HG02981 (cell line): ENCODE measurements at regions not wholly inside any gene's neighbourhood (a gene's known extent, or its start where the extent isn't known, plus 50 kb on each side); places are given as distances from the start of the nearest gene placed in this dataset.

ENCODE experiments used
- ATAC-seq: cut with Tn5 transposase; IDR thresholded peaks from one replicate; pipeline ENCODE4 v1.9.1; 2021; ENCODE audit warnings: mild to moderate bottlenecking, moderate library complexity; ENCODE audit not compliant: unreplicated experiment

GRCh38 chr20:48066851-48067250 is 281.6 kb upstream of the SULF2 start:
- no peak for ATAC-seq

GRCh38 chr20:48066246-48066645 is 281.0 kb upstream of the SULF2 start:
- no peak for ATAC-seq

DNA sequence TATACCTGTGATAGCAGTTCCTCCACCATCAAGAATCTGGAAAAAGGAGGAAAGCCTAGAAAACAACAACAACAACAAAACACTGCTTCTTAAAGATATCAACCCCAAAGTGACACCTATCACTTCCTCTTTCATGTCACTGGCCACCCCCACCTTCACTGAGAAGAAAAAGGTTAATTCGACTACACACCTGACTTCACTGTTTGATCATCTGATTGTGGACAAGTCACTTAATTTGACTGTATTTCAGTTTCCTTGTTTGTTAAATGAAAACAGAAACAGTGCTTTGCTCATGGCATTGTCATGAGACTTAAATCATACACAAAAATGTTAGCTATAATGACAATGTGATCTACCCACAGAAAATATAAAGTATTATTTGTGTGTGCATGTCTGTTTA is 280.6 kb upstream of the SULF2 start:
- ATAC-seq, result no peak

DNA sequence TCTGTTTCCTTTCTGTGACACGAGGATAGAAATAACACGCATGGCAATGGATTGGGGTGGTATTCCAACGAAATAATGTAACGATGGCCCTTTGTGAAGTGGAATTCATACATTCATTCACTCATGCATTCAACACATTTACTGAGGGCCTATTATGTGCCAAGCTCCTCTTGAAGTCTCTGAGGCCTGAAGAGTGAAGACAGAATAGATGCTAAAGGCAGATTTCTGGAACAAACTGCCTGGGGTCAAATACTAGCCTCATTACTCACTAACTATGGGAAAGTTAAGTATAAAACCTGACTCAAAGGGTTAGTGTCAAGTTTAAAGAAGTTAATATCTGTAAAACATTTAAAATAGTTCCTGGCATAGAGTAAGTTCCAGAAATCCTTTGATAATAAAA is 279.6 kb upstream of the SULF2 start:
- ATAC-seq, result no peak

GRCh38 chr20:48060841-48061720 is 275.8 kb upstream of the SULF2 start:
- ATAC-seq, result no peak

DNA sequence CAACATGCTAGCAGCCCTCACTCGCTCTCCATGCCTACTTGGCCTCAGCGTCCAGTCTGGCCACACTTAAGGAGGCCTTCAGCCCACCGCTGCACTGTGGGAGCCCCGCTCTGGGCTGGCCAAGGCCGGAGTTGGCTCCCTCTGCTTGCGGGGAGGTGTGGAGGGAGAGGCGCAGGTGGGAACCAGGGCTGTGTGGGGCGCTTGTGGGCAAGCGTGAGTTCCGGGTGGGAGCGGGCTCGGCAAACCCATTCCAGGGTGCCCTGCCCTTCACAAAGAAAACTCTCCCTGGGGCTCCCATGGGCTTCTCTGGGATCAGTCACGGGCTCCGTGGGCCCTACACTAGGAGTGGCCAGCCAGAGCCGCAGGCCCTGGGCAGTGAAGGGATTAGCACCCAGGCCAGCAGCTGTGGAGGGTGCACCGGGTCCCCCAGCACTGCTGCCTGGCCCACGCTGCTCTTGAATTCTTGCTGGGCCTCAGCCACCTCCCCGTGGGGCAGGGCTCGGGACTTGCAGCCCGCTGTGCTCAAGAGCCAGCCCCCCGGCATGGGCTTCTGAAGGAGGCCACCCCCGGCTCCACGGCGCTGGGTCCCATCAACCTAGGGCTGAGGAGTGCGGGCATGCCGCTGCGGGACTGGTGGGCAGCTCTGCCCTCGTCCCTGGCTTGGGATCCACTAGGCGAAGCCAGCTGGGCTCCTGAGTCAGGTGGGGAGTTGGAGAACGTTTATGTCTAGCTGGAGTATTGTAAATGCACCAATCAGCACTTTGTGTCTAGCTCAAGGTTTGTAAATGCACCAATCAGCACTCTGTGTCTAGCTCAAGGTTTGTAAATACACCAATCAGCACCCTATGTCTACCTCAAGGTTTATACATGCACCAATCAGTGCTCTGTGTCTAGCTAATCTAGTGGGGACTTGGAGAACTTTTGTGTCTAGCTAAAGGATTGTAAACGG is 273.6 kb upstream of the SULF2 start:
- no peak for ATAC-seq

DNA sequence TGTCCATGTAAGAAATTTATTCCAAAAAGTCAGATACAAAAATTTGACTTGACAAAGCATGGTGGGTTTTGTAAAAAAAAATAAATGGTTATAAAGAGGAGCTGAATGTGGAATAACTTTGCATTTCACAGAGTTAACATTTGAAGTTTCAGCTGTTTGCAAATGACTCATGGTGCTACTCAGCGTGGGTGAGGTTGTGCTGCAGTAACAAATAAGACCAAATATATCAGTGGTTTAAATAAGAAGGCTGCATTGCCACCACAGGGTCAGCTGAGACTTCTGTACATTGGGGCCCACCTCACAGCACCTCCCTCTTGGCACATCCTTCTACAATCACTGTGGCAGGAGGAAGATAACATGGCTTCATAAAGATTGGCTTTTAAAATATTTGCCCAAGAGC is 272.5 kb upstream of the SULF2 start:
- no peak for ATAC-seq

GRCh38 chr20:48057251-48057650 is 272.0 kb upstream of the SULF2 start:
- no peak for ATAC-seq

GRCh38 chr20:48056218-48056617 is 270.9 kb upstream of the SULF2 start:
- ATAC-seq, result no peak

DNA sequence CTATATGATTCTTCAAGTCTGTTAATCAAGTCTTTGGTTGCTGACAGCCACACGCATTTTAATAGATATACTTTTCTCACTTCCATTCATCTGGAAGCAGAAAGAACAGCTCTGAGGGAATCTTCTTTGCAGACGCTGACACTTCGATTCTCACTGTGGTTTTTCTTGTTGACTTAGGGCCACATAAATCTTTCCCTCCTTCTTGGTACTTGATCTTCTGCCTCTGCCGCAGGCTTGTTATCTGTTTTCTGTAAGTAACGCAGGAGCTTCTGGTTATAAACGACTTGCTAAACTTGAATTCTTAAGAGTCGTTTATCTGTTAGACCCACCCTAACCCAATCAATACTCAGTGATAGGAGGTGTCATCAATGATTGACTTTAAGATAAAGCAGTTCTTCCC is 268.8 kb upstream of the SULF2 start:
- no peak for ATAC-seq

GRCh38 chr20:48052475-48052835 is 267.2 kb upstream of the SULF2 start:
- ATAC-seq, result no peak

DNA sequence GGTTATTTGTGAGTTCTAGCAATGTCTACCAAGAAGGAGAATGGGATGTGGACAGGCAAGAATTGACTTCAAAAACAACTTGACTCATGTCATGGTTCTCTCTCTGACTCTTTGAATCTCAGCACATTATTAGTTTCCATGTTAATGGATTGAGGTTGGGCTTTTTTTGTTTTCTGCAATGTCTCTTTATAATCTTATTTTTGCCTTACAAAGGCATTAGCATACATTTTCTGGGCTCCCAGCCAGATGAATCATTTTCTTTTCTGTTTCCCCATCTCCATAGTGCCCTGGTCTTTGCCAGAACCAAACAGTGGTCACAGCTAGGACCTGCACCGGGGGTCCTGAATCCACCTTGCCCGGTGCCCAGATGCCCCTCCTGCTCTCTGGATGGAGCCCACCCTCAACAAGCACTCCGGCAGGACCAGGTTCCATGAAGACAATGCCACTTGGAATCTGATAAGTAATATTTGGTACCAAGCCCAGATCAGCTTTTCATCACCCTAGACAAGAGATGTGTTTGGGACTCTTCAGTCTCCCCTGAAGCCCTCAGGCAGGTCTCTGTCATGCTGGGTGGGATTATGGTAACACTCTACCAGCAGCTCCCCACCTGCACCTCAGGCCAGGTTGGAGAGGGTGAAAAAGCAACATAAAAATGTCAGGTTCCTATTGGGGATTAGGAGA is 266.7 kb upstream of the SULF2 start:
- no peak for ATAC-seq

DNA sequence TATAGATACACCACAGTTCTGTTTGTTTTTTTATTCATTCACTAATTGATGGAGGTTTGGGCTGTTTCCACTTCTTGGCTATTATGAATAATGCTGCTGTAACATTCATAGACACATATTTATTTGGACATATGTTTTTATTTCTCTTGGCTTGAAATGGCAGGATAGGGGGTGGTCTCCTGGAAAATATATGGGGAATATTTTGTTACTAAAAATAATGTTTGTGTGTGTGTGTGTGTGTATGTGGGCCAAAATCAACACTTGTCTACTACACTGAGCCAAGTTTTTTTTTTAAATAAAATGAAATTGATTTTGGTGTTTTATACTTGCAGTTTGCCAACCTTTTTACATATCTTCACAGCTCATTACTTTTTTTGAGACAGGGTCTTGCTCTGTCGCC is 264.4 kb upstream of the SULF2 start:
- no peak for ATAC-seq

DNA sequence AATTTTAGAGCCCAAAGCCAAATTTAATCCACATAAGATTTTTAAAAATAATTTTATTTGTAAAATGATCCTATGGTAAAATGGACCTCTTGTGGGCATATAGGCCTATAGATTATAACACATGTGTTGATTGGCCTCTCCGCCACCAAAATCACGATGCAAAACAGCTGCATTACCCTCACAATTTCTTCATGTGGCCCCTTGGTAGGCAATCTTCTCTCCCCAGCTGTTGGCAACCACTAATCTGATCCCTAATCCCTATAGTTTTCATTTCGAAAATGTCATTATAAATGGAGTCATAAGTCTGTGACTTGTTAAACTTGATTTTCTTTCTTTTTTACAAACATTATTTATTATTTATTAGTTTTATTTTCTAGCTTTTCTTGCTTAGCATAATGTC is 263.9 kb upstream of the SULF2 start:
- no peak for ATAC-seq

- ATAC-seq, result no peak
Observed at GRCh38 chr20:48047447-48047846, 262.2 kb upstream of the SULF2 start.

GRCh38 chr20:48042628-48043027 is 257.3 kb upstream of the SULF2 start:
- ATAC-seq, result no peak

DNA sequence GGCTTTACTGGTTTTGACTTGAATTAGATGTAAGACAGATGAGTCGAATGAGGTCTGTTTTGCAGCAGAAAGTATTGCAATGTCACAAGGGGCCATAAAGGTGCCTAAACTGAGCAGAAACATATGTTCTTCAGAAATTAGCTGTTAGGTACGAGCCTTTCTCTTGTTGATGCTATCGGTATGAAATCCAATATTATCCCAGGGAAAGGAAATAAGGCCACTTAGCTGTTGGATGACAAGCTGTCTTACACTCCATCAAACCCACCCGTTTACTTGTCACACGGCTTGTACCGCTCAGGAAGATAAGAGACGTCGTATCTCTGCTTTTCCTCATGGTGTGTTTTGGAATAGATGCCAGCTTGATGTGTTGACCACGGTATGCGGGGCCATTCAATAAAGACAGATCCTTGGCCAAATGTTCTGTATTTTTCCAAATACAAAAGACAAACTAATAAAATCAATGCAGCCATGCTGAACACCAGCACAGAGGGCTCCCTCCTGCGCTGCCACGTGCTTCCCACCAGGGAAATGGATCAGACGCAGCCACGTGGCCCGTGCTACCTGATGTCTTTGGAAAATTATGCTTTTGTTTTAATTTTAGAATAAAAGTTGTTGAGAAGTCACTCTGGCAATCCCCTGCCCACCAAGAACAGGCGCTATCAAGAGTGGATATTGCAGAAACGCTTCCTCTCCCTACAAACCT is 255.9 kb upstream of the SULF2 start:
- ATAC-seq, result no peak

DNA sequence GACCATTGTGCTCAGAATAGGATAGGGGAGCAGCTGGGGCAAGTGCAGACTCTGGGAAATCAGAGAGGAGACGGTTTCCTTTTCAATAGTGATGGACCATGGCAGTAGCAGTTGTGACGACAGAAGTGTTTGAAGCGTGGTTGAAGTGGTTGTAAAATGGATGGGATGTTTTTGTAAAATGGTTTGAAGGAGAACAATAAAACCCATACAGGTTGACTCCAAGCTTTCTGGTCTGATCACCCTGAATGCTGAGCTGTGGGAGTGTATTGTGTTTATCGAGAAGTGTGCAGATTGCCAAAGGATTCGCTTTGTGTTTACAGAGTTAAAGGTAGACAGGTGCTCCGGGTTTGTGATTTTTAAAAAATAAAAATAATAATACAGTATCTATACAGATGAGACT is 255.2 kb upstream of the SULF2 start:
- no peak for ATAC-seq

GRCh38 chr20:48040051-48040450 is 254.8 kb upstream of the SULF2 start:
- ATAC-seq, result no peak

- ATAC-seq, result no peak
Observed at GRCh38 chr20:48039514-48039913, 254.2 kb upstream of the SULF2 start.

DNA sequence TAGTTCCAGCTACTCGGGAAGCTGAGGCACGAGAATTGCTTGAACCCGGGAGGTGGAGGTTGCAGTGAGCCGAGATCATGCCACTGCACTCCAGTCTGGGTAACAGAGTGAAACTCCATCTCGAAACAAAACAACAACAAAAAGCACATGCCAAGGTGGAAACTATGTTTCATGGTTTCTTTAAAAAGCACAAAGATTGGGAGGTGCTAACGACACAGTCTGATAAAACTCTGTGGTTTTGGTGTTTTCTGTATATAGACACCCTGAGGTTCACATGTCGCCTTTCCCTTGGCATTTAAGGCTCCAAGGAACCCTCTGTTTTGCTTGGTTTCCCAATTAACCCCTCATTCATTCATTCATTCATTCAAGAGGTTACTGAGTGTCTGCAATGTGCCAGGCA is 253.4 kb upstream of the SULF2 start:
- ATAC-seq, result no peak
